Stimulated activated CD4-positive, alpha-beta T cell treated with anti-CD3 and anti-CD28 coated beads, Interleukin-2, amount 100 ng/mL, for 24 hours (primary cell): ENCODE measurements at regions not wholly inside any gene's neighbourhood (a gene's known extent, or its start where the extent isn't known, plus 50 kb on each side); places are given as distances from the start of the nearest gene placed in this dataset.

ENCODE experiments used
- DNase-seq, 2 donors: peaks; one replicate each; pipeline ENCODE4 v3.0.0-alpha.2; 2020

- DNase-seq = no peak
Observed at GRCh38 chr11:59302991-59303390, 55.7 kb upstream of the OR5AN1 start.

- no peak for DNase-seq
Observed at GRCh38 chr11:59295435-59295834, 63.3 kb upstream of the OR5AN1 start.

- no peak for DNase-seq
Observed at GRCh38 chr11:59292611-59293010, 66.1 kb upstream of the OR5AN1 start.

GRCh38 chr11:59291228-59291627, 67.5 kb upstream of the OR5AN1 start:
- DNase-seq = no peak

GRCh38 chr11:59289356-59290181, 69.1 kb upstream of the OR5AN1 start:
- DNase-seq = no peak

- no peak for DNase-seq
Observed at GRCh38 chr11:59285716-59286260, 72.9 kb upstream of the OR5AN1 start.

- no peak for DNase-seq
Observed at GRCh38 chr11:59284773-59285129, 72.0 kb upstream of the MPEG1 start.

GRCh38 chr11:59283825-59284772, 71.4 kb upstream of the MPEG1 start:
- DNase-seq = peak; percentile 37 to 47

GRCh38 chr11:59283311-59283710, 70.6 kb upstream of the MPEG1 start:
- DNase-seq = no peak

- DNase-seq = no peak
Observed at GRCh38 chr11:59281177-59281576, 68.5 kb upstream of the MPEG1 start.

GRCh38 chr11:59273373-59273841, 60.7 kb upstream of the MPEG1 start:
- DNase-seq = no peak

GRCh38 chr11:59272771-59273372, 60.1 kb upstream of the MPEG1 start:
- no peak for DNase-seq

- no peak for DNase-seq
Observed at GRCh38 chr11:59271811-59272327, 59.1 kb upstream of the MPEG1 start.

GRCh38 chr11:59271247-59271755, 58.6 kb upstream of the MPEG1 start:
- DNase-seq = no peak

GRCh38 chr11:59267736-59268475, 55.2 kb upstream of the MPEG1 start:
- DNase-seq = no peak

GRCh38 chr11:59267196-59267595, 54.5 kb upstream of the MPEG1 start:
- no peak for DNase-seq

GRCh38 chr11:59266491-59266890, 53.8 kb upstream of the MPEG1 start:
- no peak for DNase-seq

GRCh38 chr11:59265735-59266134, 53.0 kb upstream of the MPEG1 start:
- no peak for DNase-seq

GRCh38 chr11:59264736-59265135, 52.0 kb upstream of the MPEG1 start:
- DNase-seq = no peak

GRCh38 chr11:59263225-59263894, 50.6 kb upstream of the MPEG1 start:
- no peak for DNase-seq
